HG02885 (cell line): ENCODE measurements at regions not wholly inside any gene's neighbourhood (a gene's known extent, or its start where the extent isn't known, plus 50 kb on each side); places are given as distances from the start of the nearest gene placed in this dataset.
"Not testable (repeated sequence)": the region's sequence is repeated elsewhere in the genome, so short reads cannot be mapped to it uniquely, and the experiment has no call there.

Experiments used
- ATAC-seq: cut with Tn5 transposase; IDR thresholded peaks from one replicate; pipeline ENCODE4 v1.9.1; 2021; ENCODE audit warnings: mild to moderate bottlenecking; ENCODE audit not compliant: unreplicated experiment, poor library complexity

- no peak for ATAC-seq
Measured at GRCh38 chr10:117830787-117831212, 215.9 kb downstream of the RAB11FIP2 start.

GRCh38 chr10:117838500-117839498 is 207.9 kb downstream of the RAB11FIP2 start:
- not testable (repeated sequence) for ATAC-seq

- ATAC-seq: not testable (repeated sequence)
Measured at GRCh38 chr10:117856426-117856825, 190.3 kb downstream of the RAB11FIP2 start.

- no peak for ATAC-seq
Measured at GRCh38 chr10:117860135-117860534, 186.6 kb downstream of the RAB11FIP2 start.

GRCh38 chr10:117860823-117861222 is 185.9 kb downstream of the RAB11FIP2 start:
- no peak for ATAC-seq

- ATAC-seq: no peak
Measured at GRCh38 chr10:117861329-117861728, 185.4 kb downstream of the RAB11FIP2 start.

GRCh38 chr10:117863771-117864170 is 183.0 kb downstream of the RAB11FIP2 start:
- ATAC-seq: no peak

GRCh38 chr10:117865945-117866344 is 180.8 kb downstream of the RAB11FIP2 start:
- ATAC-seq: no peak

GRCh38 chr10:117868151-117868550 is 178.6 kb downstream of the RAB11FIP2 start:
- no peak for ATAC-seq

GRCh38 chr10:117875793-117876192 is 170.9 kb downstream of the RAB11FIP2 start:
- ATAC-seq: no peak

GRCh38 chr10:117876210-117876609 is 170.5 kb downstream of the RAB11FIP2 start:
- ATAC-seq: no peak

- no peak for ATAC-seq
Measured at GRCh38 chr10:117878626-117879025, 168.1 kb downstream of the RAB11FIP2 start.

- ATAC-seq: no peak
Measured at GRCh38 chr10:117884093-117884492, 162.6 kb downstream of the RAB11FIP2 start.

GRCh38 chr10:117884592-117884991 is 162.1 kb downstream of the RAB11FIP2 start:
- no peak for ATAC-seq

- no peak for ATAC-seq
Measured at GRCh38 chr10:117885206-117885829, 161.4 kb downstream of the RAB11FIP2 start.

- ATAC-seq: no peak
Measured at GRCh38 chr10:117886766-117887165, 160.0 kb downstream of the RAB11FIP2 start.

GRCh38 chr10:117889664-117890063 is 157.1 kb downstream of the RAB11FIP2 start:
- no peak for ATAC-seq

GRCh38 chr10:117892681-117893220 is 154.0 kb downstream of the RAB11FIP2 start:
- ATAC-seq: no peak

GRCh38 chr10:117894339-117894738 is 152.4 kb downstream of the RAB11FIP2 start:
- ATAC-seq: no peak

- no peak for ATAC-seq
Measured at GRCh38 chr10:117896517-117896916, 150.2 kb downstream of the RAB11FIP2 start.

- ATAC-seq: no peak
Measured at GRCh38 chr10:117899181-117899683, 147.5 kb downstream of the RAB11FIP2 start.
